ENCODE measurements at regions not wholly inside any gene's neighbourhood (a gene's known extent, or its start where the extent isn't known, plus 50 kb on each side); places are given as distances from the start of the nearest gene placed in this dataset.
"Not testable (repeated sequence)": the region's sequence is repeated elsewhere in the genome, so short reads cannot be mapped to it uniquely, and the experiment has no call there.

DNA sequence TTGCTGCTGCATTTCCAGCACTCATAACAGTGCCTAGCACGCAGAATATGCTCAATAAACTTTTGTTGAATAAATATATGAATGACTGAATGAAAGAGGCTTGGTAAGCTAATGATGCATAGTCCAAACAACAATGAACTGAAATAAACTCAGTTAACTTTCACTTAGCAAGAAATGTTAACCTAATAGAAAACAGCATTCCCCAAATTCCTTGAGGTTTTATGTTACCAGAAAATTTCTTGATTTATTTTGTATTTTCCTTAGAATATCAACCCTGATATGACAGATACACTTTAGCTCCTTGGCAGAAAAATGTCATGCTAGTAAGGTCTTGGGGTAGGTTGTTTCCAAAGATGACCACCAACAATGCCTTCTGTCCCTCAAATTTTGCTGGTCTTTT lies 217.4 kb downstream of the KCNE4 start:
- ATAC-seq (no peak), DNase-seq (no peak)
- Mint-ChIP-seq H3K36me3 (ENCODE audit: low read depth) (no peaks in the 10 kb centered on the region), H3K27me3 (no peaks in the 10 kb centered on the region), H3K9me3 (no peaks in the 10 kb centered on the region), H3K4me1 (no peaks in the 10 kb centered on the region), H3K4me3 (no peak overlapping the region), H3K27ac (no peak overlapping the region)

DNA sequence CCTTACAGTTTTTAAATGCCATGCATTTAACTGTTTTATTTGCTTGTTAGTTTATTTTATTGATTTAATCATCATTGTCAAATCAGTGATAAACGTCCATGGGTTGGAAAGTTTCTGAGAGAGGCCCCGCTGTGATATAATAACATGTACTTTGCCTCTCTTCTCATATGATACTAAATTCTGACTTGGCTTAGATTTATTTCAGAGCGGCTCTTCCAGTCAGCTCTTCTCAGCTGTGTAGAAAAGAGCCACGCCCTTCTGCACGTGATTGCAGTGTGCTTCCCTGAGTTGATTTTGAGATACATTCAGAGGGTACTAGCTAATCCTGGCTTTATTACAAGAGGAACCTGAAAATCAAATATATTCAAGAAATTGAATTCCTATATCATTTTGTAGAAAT lies 218.6 kb downstream of the KCNE4 start:
- Mint-ChIP-seq H3K4me1 (no peaks in the 10 kb centered on the region), H3K4me3 (no peak overlapping the region), H3K9me3 (no peaks in the 10 kb centered on the region), H3K27me3 (no peaks in the 10 kb centered on the region), H3K36me3 (ENCODE audit: low read depth) (no peaks in the 10 kb centered on the region), H3K27ac (no peak overlapping the region)
- no peak for DNase-seq
- ATAC-seq = no peak

DNA sequence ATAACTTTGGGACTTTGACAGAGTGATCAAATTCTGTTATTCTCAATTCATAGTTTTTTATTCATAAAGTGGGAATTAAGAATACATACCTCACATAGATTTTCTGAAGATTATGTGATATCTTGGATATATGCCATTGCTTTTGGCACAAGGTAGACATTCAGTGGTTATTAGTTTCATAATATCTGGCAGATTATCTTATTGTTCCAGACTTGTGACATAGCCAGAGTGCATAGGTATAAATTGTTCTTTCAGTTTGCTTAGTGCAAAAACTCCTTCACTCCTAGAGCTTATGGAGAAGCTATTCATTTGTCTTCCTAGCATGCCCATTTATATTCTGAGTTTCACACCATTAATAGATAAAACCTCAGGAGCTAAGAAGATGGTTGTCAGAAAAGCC lies 222.0 kb downstream of the KCNE4 start:
- Mint-ChIP-seq H3K9me3 (no peaks in the 10 kb centered on the region), H3K4me3 (no peak overlapping the region), H3K27ac (no peak overlapping the region), H3K27me3 (no peaks in the 10 kb centered on the region), H3K4me1 (no peaks in the 10 kb centered on the region), H3K36me3 (ENCODE audit: low read depth) (no peaks in the 10 kb centered on the region)
- DNase-seq = no peak
- ATAC-seq = no peak

DNA sequence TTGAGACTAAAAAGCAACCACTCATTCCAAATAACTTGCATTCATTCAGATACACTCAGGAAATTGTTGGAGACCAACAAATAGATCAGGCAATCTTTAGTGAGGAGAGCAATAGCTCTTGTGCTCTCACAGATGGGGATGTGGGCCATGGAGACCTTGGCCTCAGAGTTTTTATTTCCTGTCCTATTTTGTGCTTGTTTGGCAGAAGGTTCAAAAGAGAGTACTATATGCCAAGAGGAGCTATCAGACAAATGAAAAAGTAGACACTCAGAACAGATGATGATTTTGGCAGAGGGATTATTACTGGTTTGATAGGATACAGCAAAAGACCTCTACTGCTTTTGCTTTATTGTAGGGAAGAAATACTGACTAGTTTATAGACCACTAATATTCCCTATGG lies 230.2 kb downstream of the KCNE4 start:
- H3K4me1 Mint-ChIP-seq = no peaks in the 10 kb centered on the region
- no peaks in the 10 kb centered on the region for H3K27me3 Mint-ChIP-seq
- ATAC-seq (no peak), DNase-seq (no peak)
- H3K36me3 Mint-ChIP-seq (ENCODE audit: low read depth) = no peaks in the 10 kb centered on the region
- H3K27ac Mint-ChIP-seq = no peak overlapping the region
- H3K4me3 Mint-ChIP-seq = no peak overlapping the region
- H3K9me3 Mint-ChIP-seq = no peaks in the 10 kb centered on the region

DNA sequence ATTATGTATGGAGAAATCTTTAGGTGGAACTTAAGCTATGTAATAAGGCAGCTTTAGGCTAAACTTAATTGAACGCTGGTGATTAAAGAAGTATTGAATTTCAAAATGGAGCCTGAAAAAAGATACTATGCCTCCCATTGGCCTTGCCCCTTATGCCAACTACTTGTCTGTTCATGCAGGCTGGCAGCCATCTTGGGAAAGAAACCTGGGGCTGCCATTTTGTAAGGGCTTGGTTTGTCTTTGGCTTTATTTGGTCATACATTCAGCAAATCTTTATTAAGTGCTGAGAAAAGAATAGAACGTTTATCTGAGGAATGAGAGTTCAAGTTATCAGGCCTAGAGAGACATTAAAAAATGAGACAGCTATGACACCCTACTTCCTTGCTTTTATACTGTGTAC lies 231.3 kb downstream of the KCNE4 start:
- no peak overlapping the region for H3K4me3 Mint-ChIP-seq

GRCh38 chr2:223283771-223284170 lies 231.8 kb downstream of the KCNE4 start:
- no peaks in the 10 kb centered on the region for H3K36me3 Mint-ChIP-seq (ENCODE audit: low read depth)
- H3K9me3 Mint-ChIP-seq = no peaks in the 10 kb centered on the region
- H3K27me3 Mint-ChIP-seq = no peaks in the 10 kb centered on the region
- ATAC-seq (no peak), DNase-seq (no peak)
- H3K27ac Mint-ChIP-seq = no peak overlapping the region
- no peaks in the 10 kb centered on the region for H3K4me1 Mint-ChIP-seq
- H3K4me3 Mint-ChIP-seq = no peak overlapping the region

More for the DNA sequence above, 231.3 kb downstream of the KCNE4 start:
- H3K4me1 Mint-ChIP-seq = no peaks in the 10 kb centered on the region
- no peak overlapping the region for H3K27ac Mint-ChIP-seq
- ATAC-seq (no peak), DNase-seq (no peak)
- no peaks in the 10 kb centered on the region for H3K27me3 Mint-ChIP-seq
- H3K36me3 Mint-ChIP-seq (ENCODE audit: low read depth) = no peaks in the 10 kb centered on the region
- H3K9me3 Mint-ChIP-seq = no peaks in the 10 kb centered on the region

- ATAC-seq = no peak
- H3K4me1 Mint-ChIP-seq = no peaks in the 10 kb centered on the region
- H3K4me3 Mint-ChIP-seq = no peak overlapping the region
- H3K36me3 Mint-ChIP-seq (ENCODE audit: low read depth) = no peaks in the 10 kb centered on the region
- no peaks in the 10 kb centered on the region for H3K9me3 Mint-ChIP-seq
- H3K27me3 Mint-ChIP-seq = no peaks in the 10 kb centered on the region
- no peak for DNase-seq
- no peak overlapping the region for H3K27ac Mint-ChIP-seq
These were observed 233.6 kb downstream of the KCNE4 start for GRCh38 chr2:223285370-223286265.

DNA sequence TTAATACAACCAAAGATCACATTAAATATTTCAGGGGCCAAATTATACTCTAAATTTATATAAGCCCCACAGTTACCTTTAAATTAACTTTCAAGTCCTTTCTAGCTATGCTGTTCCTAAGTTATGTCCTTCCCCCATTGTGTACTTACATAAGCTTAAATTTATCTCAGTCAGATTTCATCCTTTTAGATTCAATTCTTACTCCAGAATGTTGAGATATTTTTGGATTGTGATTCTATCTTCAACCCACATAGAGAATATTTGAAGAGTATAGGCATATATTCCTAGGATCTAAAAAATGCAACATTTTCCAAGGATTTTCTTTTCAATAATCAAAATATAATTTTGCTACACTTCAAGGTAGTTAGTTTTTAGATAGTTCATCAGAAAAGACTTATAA lies 242.8 kb downstream of the KCNE4 start:
- Mint-ChIP-seq H3K9me3 (no peaks in the 10 kb centered on the region), H3K4me3 (no peak overlapping the region), H3K4me1 (no peaks in the 10 kb centered on the region), H3K27ac (no peak overlapping the region), H3K36me3 (ENCODE audit: low read depth) (no peaks in the 10 kb centered on the region), H3K27me3 (no peaks in the 10 kb centered on the region)
- DNase-seq (no peak), ATAC-seq (no peak)

- no peaks in the 10 kb centered on the region for H3K36me3 Mint-ChIP-seq (ENCODE audit: low read depth)
- H3K27ac Mint-ChIP-seq = no peak overlapping the region
- ATAC-seq = no peak
- H3K4me1 Mint-ChIP-seq = no peaks in the 10 kb centered on the region
- no peaks in the 10 kb centered on the region for H3K27me3 Mint-ChIP-seq
- no peak for DNase-seq
- no peak overlapping the region for H3K4me3 Mint-ChIP-seq
- H3K9me3 Mint-ChIP-seq = peaks cover 9% of the 10 kb centered on the region
These were observed 245.8 kb downstream of the KCNE4 start for GRCh38 chr2:223297788-223298187.

DNA sequence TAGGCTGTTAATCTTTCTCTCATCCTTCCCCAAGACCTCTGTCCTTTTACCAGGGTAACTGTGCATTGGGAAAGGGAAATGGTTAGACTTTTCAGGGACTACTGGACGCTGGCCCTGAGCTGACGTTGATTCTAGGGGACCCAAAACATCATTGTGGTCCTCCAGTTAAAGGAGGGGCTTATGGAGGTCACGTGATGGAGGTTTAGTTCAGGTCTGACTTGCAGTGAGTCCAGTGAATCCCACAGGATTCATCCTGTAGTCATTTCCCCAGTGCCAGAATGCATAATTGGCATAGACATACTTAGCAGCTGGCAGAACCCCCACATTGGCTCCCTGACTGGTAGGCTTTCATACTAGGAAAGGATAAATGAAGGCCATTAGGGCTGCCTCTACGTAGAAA lies 246.3 kb downstream of the KCNE4 start:
- not testable (repeated sequence) for H3K27me3 Mint-ChIP-seq, DNase-seq, ATAC-seq

DNA sequence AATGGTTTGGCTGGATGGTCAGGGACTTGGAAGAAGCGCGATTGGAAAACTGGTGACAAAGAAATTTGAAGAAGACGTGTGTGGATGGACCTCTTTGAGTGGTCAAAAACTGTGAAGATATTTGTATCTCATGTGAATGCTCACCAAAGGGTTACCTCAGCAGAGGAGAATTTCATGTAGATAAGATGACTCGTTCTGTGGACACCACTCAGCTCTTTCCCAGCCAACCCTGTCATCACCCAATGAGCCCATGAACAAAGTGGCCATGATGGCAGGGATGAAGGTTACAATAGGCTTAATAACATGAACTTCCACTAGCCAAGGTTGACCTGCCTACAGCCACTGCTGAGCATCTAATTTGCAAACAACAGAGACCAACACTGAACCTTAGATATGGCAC lies 248.3 kb downstream of the KCNE4 start:
- no peak overlapping the region for H3K4me3 Mint-ChIP-seq
- H3K36me3 Mint-ChIP-seq (ENCODE audit: low read depth) = no peaks in the 10 kb centered on the region
- DNase-seq = no peak
- no peaks in the 10 kb centered on the region for H3K4me1 Mint-ChIP-seq
- ATAC-seq = no peak
- H3K27me3 Mint-ChIP-seq = no peaks in the 10 kb centered on the region
- H3K27ac Mint-ChIP-seq = no peak overlapping the region
- peaks cover 9% of the 10 kb centered on the region for H3K9me3 Mint-ChIP-seq

More for the DNA sequence above, 246.3 kb downstream of the KCNE4 start:
- H3K4me3 Mint-ChIP-seq; H3K9me3 Mint-ChIP-seq; H3K36me3 Mint-ChIP-seq (ENCODE audit: low read depth); H3K4me1 Mint-ChIP-seq; H3K27ac Mint-ChIP-seq: not testable (repeated sequence)

DNA sequence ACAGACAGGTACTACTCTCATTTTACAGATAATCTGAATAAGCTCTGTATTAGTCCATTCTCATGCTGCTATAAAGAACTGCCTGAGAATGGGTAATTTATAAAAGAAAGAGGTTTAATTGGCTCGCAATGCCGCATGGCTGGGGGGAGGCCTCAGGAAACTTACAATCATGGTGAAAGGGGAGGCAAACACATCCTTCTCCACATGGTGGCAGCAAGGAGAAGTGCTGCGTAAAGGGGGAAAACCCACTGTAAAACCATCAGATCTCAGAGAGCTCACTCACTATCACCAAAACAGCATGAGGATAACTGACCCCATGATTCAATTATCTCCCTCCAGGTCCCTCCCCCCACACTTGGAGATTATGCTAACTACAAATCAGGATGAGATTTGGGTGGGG lies 254.4 kb downstream of the KCNE4 start:
- Mint-ChIP-seq H3K4me3 (no peak overlapping the region), H3K9me3 (no peaks in the 10 kb centered on the region), H3K36me3 (ENCODE audit: low read depth) (no peaks in the 10 kb centered on the region), H3K27ac (no peak overlapping the region), H3K4me1 (no peaks in the 10 kb centered on the region), H3K27me3 (peaks cover 2% of the 10 kb centered on the region)
- no peak for DNase-seq
- ATAC-seq = no peak

GRCh38 chr2:223311889-223312680 lies 260.1 kb downstream of the KCNE4 start:
- DNase-seq (no peak), ATAC-seq (no peak)
- Mint-ChIP-seq H3K9me3 (no peaks in the 10 kb centered on the region), H3K27me3 (no peaks in the 10 kb centered on the region), H3K27ac (no peak overlapping the region), H3K36me3 (ENCODE audit: low read depth) (no peaks in the 10 kb centered on the region), H3K4me1 (no peaks in the 10 kb centered on the region), H3K4me3 (no peak overlapping the region)

- no peaks in the 10 kb centered on the region for H3K27me3 Mint-ChIP-seq
- ATAC-seq (no peak), DNase-seq (no peak)
- no peaks in the 10 kb centered on the region for H3K36me3 Mint-ChIP-seq (ENCODE audit: low read depth)
- no peaks in the 10 kb centered on the region for H3K4me1 Mint-ChIP-seq
- H3K9me3 Mint-ChIP-seq = no peaks in the 10 kb centered on the region
- no peak overlapping the region for H3K27ac Mint-ChIP-seq
- no peak overlapping the region for H3K4me3 Mint-ChIP-seq
These were observed 261.1 kb downstream of the KCNE4 start for GRCh38 chr2:223313101-223313500.

GRCh38 chr2:223314811-223315210 lies 262.8 kb downstream of the KCNE4 start:
- no peaks in the 10 kb centered on the region for H3K36me3 Mint-ChIP-seq (ENCODE audit: low read depth)
- H3K27ac Mint-ChIP-seq = no peak overlapping the region
- no peaks in the 10 kb centered on the region for H3K9me3 Mint-ChIP-seq
- H3K4me3 Mint-ChIP-seq = no peak overlapping the region
- H3K4me1 Mint-ChIP-seq = no peaks in the 10 kb centered on the region
- ATAC-seq = no peak
- DNase-seq = no peak
- no peaks in the 10 kb centered on the region for H3K27me3 Mint-ChIP-seq

Measured in activated naive CD8-positive, alpha-beta T cell treated with anti-CD3 and anti-CD28 coated beads, Interleukin-2, amount 50 U/mL, for 24 hours (primary cell).